ENCODE measurements at regions not wholly inside any gene's neighbourhood (a gene's known extent, or its start where the extent isn't known, plus 50 kb on each side); places are given as distances from the start of the nearest gene placed in this dataset.

DNA sequence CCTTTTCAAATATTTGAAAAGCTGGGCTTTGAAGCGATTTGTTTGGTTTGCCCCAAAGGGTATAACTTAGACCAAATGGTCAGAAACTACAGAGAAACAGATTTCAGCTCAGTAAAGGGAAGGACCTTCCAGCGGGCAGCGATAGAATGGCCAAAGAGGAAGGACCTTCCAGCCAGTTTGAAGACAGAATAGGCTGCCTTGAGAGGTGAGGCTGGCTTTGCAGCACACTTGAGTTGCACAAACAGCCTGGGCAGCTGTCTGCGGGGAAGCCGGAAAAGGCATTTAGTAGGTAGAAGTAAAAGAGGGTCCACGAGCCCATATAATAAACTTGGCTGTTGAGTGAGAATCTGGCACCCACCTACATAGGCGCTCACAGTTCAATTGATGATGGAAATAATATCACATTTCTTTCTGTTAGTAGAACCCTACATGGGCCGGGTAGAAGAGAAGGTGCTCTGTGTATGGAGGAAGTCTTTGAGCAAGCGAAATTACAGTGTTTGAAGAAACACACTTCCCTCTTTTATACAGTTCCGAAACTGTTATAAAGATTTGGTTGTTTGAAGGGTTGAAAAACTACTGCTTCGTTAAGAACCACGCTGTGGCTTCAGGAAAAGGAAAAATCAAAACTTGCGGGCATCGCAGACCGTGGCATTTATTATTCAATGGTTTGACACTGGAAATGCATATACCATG lies 75.0 kb upstream of the SORBS2 start:
- Histone ChIP-seq H3K36me3 (no peaks in the 10 kb centered on the region), H3K27me3 (no peaks in the 10 kb centered on the region), H3K27ac (no peak overlapping the region), H3K4me3 (no peak overlapping the region), H3K9me3 (no peaks in the 10 kb centered on the region), H3K4me1 (ENCODE audit: insufficient read depth) (no peaks in the 10 kb centered on the region)
- WGBS, 3 donors, result 86 to 92% (median 90%) methylated on average over 15 of the region's 15 CpGs
- intact Hi-C loops (cut with DNase I), result no loop called here
- no peak for DNase-seq
- TF ChIP-seq EP300 (IDR thresholded peaks at IDR 0.05) (no peak), POLR2A (IDR thresholded peaks at IDR 0.05) (no peak)
- TF ChIP-seq, protein P1, sequence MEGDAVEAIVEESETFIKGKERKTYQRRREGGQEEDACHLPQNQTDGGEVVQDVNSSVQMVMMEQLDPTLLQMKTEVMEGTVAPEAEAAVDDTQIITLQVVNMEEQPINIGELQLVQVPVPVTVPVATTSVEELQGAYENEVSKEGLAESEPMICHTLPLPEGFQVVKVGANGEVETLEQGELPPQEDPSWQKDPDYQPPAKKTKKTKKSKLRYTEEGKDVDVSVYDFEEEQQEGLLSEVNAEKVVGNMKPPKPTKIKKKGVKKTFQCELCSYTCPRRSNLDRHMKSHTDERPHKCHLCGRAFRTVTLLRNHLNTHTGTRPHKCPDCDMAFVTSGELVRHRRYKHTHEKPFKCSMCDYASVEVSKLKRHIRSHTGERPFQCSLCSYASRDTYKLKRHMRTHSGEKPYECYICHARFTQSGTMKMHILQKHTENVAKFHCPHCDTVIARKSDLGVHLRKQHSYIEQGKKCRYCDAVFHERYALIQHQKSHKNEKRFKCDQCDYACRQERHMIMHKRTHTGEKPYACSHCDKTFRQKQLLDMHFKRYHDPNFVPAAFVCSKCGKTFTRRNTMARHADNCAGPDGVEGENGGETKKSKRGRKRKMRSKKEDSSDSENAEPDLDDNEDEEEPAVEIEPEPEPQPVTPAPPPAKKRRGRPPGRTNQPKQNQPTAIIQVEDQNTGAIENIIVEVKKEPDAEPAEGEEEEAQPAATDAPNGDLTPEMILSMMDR (IDR thresholded peaks at IDR 0.05), result no peak

DNA sequence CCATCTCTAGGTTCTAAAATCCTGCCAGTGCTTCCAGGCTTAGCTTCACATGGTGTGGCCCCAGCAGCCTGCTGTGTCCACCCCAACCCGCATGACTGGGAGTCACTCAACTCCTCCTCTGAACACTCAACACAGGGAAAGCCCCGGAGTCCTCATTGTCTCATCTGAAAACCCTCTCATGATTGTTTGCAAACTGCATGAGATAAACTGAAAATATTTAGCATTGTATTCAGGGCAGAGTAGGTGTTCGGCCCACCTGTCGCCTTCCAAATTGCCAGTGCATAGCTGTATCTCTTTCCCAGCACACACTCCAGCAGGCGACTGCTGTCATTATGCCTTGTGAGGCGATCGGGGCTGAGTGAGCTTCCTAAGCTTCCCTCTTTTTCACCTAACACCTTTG lies 76.7 kb upstream of the SORBS2 start:
- H3K9me3 ChIP-seq, result no peaks in the 10 kb centered on the region
- intact Hi-C loops (cut with DNase I), result no loop called here
- 94 to 98% (median 96%) methylated on average over 7 of the region's 7 CpGs for WGBS, 3 donors
- H3K4me3 ChIP-seq, result no peak overlapping the region
- H3K27ac ChIP-seq, result no peak overlapping the region
- H3K4me1 ChIP-seq (ENCODE audit: insufficient read depth), result no peaks in the 10 kb centered on the region
- no peak for TF ChIP-seq POLR2A (IDR thresholded peaks at IDR 0.05)
- no peak for TF ChIP-seq EP300 (IDR thresholded peaks at IDR 0.05)
- TF ChIP-seq, protein P1 (IDR thresholded peaks at IDR 0.05), result no peak
- no peaks in the 10 kb centered on the region for H3K27me3 ChIP-seq
- DNase-seq, result no peak
- H3K36me3 ChIP-seq, result no peaks in the 10 kb centered on the region

DNA sequence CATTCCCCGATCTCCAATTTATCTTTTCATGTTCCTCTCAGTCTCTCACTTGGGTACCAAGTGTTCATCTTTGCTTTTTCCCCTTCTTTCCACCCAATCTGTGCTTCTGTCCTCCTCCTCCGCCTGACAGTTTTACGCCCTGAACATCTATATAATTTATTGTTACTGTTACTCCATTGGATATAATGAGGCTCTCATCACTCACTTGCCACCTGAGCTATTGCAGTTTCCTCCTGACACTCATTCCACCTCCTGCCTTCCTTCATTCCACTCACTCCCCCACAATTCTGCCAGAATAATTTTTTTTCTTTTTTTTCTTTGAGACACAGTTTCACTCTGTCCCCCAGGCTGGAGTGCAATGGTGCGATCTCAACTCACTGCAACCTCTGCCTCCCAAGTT lies 77.6 kb upstream of the SORBS2 start:
- 89 to 96% (median 96%) methylated on average over 4 of the region's 4 CpGs for WGBS, 3 donors

DNA sequence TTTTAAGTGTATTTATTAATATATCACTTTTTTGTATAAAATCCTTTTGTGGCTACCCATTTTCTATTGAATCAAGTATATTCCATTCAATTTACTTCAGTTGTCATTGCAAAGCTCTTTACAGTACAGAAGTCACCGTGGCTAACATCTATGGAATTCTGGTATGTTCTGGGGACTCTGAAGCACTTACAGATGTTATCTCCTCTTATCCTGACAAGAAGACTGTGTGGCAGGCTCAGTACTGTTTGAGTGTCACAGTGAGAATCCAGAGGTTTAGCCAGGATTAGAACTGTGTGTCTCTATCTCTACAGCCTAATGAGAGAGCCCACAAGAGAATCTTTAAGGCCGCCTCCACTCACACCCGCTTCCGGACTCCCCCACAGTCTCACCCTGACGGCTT lies 78.2 kb upstream of the SORBS2 start:
- Histone ChIP-seq H3K4me3 (no peak overlapping the region), H3K9me3 (no peaks in the 10 kb centered on the region), H3K4me1 (ENCODE audit: insufficient read depth) (no peaks in the 10 kb centered on the region), H3K27me3 (no peaks in the 10 kb centered on the region), H3K27ac (no peak overlapping the region), H3K36me3 (no peaks in the 10 kb centered on the region)
- intact Hi-C loops (cut with DNase I), result no loop called here
- no peak for DNase-seq
- no peak for TF ChIP-seq EP300 (IDR thresholded peaks at IDR 0.05)
- 80 to 91% (median 85%) methylated on average over 5 of the region's 5 CpGs for WGBS, 3 donors

More for the DNA sequence above, 77.6 kb upstream of the SORBS2 start:
- Histone ChIP-seq H3K36me3 (no peaks in the 10 kb centered on the region), H3K27me3 (no peaks in the 10 kb centered on the region), H3K4me1 (ENCODE audit: insufficient read depth) (no peaks in the 10 kb centered on the region), H3K4me3 (no peak overlapping the region), H3K9me3 (no peaks in the 10 kb centered on the region), H3K27ac (no peak overlapping the region)
- intact Hi-C loops (cut with DNase I), result no loop called here
- DNase-seq, result no peak
- TF ChIP-seq POLR2A (IDR thresholded peaks at IDR 0.05) (no peak), EP300 (IDR thresholded peaks at IDR 0.05) (no peak)
- TF ChIP-seq, protein P1 (IDR thresholded peaks at IDR 0.05), result no peak

DNA sequence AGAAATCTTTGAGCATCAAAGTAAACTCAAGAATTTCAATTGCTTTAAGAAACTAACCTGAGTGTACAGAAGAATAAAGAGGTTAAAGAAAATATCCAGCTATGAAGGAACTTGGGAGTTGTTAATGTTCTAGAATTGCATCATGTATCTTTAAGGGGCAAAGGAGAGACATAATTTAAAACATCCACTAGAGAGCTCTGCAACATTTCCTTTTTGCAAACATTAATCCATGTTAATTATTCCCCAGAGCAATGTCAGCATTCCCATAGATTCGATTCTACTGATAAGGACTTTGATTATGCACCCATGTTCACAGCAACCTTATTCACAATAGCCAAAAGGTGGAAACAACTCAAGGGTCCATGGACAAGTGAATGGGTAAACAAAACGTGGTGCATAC lies 80.2 kb upstream of the SORBS2 start:
- WGBS, 3 donors, result 52 to 67% (median 62%) methylated on average over 2 of the region's 2 CpGs
- no peaks in the 10 kb centered on the region for H3K36me3 ChIP-seq
- intact Hi-C loops (cut with DNase I), result no loop called here
- TF ChIP-seq POLR2A (IDR thresholded peaks at IDR 0.05) (no peak), EP300 (IDR thresholded peaks at IDR 0.05) (no peak)
- TF ChIP-seq, protein P1 (IDR thresholded peaks at IDR 0.05), result no peak
- no peaks in the 10 kb centered on the region for H3K27me3 ChIP-seq
- no peak for DNase-seq
- H3K4me1 ChIP-seq (ENCODE audit: insufficient read depth), result no peaks in the 10 kb centered on the region
- H3K9me3 ChIP-seq, result no peaks in the 10 kb centered on the region
- no peak overlapping the region for H3K27ac ChIP-seq
- no peak overlapping the region for H3K4me3 ChIP-seq

All from ovary (tissue), 7 donors.